NCI-H1105 treated with DMSO at 0.1 percent for 48 hours (cell line): ENCODE measurements at regions not wholly inside any gene's neighbourhood (a gene's known extent, or its start where the extent isn't known, plus 50 kb on each side); places are given as distances from the start of the nearest gene placed in this dataset.

Experiments used
- DNase-seq: peaks from one replicate; lab custom pipeline; 2025; lab: John Stamatoyannopoulos, UW

- DNase-seq: no peak
These were observed 239.9 kb downstream of the ZEB2 start for GRCh38 chr2:144280009-144280408.

DNA sequence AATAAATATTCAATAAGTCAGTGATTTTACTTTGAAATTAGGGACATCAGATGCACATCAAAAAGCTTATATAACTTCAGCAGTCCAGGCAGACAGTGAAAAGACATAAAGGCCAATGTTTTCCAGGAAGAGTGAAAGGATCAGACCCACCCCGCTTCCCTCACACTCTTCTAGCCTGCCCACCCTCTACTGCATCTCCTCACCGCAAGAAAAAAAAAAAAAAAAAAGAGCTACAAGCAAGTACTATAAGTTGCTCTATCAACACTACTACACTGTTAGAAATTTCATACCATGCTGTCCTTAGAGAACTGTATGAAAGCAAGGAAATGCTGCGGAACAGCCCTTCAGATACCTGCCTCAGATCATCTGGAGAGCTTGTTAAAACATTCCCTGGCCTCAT is 240.8 kb downstream of the ZEB2 start:
- DNase-seq: no peak

DNA sequence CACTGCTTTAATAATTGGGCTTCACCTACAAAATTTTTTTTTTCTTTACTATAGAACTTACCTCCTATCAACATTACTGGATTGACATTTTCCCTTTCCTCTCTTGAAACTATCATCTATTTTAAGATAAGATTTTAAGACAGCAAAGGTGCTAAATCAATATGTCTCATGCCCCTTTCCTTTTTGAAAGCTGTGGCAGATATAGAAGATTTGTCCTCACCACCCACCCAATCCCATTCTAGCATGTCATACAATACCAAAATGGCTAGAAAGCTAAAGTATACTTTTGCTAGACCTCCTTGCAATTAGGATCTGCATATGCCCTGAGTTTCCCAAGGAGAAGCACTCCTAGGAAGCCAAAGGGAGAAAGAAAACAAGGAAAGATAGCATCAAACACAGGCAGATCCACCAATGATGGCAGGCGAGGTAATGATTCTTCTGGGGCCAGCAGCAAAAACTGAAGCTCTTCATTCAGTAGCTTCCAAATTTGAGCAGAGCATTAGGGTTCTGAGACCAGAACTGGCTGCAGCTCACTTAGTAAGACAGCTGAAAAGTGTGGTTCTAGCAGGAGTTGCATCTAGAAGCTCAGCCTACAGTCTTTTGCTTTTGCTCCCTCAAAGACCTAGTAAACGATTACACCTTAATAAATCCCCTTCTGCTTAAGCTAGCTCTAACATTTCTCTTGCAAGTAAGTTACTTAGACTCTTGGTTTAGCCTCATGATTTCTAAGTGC is 242.1 kb downstream of the ZEB2 start:
- no peak for DNase-seq

DNA sequence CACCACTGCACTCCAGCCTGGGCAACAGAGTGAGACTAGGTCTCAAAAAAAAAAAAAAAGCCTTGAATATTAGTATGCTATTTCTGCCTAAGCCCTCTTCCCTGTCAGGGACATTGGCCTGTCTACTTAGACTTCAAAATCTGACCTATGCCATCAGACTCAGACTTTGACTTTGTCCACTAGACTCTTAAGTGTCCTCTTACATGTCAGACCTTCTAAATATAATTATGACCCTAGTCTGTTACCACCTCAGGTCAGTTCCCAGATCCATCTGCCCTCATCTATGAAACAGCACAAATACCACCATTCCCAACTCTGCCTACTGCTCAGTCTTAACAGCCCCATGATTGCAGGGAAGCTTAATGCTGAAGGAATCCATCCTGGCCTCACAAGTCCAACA is 244.6 kb downstream of the ZEB2 start:
- no peak for DNase-seq

- no peak for DNase-seq
These were observed 245.8 kb downstream of the ZEB2 start for GRCh38 chr2:144274131-144274530.

DNA sequence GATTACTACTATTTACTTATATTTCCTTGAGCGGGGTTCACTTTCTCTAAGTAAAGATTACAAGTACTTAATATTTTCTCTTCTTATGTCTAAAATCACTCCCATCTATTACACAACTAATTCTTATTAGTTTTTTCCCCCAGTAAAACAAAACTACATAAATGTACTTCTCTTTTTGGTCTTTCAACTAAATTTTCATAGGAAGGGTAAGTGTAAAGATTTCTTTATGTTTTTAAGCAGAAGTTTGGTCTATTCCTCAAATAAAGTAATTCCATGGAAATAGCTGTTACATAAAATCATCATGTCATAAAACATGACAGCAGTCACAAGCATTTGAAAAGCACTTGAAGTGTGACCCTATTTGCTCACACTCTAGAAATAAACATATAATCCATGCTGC is 249.0 kb downstream of the ZEB2 start:
- no peak for DNase-seq

DNA sequence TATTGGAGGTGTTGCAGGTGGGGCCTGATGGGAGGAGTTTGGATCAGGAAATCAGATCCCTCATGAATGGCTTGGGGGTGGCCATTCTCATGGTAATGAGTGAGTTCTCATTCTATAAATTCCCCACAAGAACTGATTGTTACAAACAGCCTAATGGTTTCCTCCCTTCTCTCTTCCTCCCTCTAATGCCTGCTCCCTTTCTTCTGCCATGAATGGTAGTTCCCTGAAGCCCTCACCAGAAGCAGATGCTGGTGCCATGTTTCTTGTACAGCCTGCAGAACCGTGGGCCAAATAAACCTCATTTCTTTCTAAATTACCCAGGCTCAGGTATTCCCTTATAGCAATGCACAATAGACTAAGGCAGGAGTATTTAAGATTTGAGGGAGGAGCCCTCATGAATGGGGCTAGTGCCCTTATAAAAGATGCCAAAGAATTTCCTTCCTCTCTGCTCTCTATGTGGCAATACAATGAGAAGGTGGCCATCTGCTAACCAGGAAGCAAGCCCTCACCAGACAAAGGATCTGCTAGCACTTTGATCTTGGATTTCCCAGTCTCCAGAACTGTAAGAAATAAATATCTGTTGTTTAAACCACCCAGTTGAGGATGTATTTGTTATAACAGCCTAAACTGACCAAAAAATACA is 251.8 kb downstream of the ZEB2 start:
- DNase-seq: no peak

DNA sequence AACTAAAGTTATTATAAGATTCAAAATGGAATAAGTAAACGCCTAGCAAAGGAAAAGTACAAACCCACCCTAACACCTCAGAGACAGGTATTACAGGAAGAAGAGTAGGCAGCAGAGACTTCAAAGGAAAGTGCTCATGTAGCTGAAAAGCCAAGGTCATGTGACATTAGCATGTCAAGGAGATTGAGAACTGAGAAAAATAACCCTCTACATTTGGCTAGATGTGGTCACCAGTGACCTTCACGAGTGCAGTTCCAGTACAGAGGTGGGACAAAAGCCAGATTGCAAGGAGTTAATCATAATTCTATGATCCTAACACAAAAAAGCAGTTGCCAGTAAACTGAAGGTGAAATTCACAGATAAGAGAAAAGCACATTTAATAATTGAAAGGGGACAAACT is 252.7 kb downstream of the ZEB2 start:
- DNase-seq: no peak

DNA sequence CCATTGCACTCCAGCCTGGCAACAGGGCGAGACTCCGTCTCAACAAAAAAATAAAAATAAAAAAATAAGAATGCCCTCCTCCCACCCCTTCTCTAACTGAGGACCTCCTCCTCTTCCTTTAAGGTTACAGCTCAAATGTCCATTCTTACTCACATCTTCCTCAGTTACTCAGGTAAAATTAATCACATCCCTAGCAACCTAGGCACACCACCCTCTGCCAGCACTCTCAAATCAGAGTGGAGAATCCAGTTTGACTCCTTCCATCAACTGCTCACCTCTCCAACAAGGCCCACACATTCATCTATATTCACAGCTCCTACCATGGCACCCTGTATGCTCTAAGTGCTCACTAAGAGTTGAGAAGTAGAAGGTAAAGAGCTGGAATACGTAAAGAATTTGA is 254.3 kb downstream of the ZEB2 start:
- DNase-seq: no peak

GRCh38 chr2:144261966-144262365 is 258.0 kb downstream of the ZEB2 start:
- no peak for DNase-seq

- DNase-seq: no peak
These were observed 258.6 kb downstream of the ZEB2 start for GRCh38 chr2:144261336-144261735.

GRCh38 chr2:144259332-144259731 is 260.6 kb downstream of the ZEB2 start:
- DNase-seq: no peak

DNA sequence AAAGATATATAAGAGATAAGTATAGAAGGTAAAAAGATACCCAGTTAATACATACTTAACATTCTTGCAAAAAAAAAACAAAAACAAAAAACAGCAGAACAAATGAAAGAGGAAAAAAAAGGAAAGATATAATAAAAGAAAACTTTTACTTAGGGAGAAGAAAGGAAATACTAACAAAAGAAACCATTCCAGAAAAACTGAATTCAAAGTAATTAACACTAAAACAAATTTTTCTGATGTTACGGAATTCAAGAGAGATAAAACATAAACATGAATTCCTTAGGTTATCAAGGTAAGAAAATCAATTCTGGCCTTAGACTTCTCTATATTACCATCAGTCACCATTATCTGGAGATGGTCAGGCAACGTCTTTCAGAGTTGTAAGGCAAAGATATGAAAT is 261.8 kb downstream of the ZEB2 start:
- no peak for DNase-seq

- no peak for DNase-seq
These were observed 262.8 kb downstream of the ZEB2 start for GRCh38 chr2:144256996-144257707.

DNA sequence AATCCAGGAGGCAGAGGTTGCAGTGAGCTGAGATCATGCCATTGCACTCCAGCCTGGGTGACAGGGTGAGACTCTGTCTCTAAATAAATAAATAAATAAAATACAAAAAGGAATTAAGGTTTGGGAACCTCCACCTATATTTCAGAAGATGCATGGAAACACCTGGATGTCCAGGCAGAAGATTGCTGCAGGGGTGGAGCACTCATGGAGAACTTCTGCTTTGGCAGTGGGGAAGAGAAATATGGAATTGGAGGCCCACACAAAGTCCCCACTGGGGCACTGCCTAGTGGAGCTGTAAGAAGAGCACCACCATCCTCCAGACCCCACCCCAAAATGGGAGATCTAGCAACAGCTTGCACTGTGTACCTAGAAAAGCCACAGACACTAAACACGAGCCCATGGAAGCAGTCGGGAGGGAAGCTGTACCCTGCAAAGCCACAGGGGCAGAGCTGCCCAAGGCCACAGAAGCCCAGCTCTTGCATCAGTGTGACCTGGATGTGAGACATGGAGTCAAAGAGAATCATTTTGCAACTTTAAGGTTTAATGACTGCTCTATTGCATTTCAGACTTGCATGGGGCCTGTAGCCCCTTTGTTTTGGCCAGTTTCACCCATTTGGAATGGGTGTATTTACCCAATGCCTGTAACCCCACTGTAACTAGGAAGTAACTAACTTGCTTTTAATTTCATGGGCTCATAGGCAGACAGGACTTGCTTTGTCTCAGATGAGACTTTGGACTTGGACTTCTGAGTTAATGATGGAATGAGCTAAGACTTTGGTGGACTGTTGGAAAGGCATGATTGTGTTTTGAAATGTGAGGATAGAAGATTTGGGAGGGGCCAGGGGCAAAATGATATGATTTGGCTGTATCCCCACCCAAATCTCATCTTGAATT is 265.3 kb downstream of the ZEB2 start:
- DNase-seq: no peak

DNA sequence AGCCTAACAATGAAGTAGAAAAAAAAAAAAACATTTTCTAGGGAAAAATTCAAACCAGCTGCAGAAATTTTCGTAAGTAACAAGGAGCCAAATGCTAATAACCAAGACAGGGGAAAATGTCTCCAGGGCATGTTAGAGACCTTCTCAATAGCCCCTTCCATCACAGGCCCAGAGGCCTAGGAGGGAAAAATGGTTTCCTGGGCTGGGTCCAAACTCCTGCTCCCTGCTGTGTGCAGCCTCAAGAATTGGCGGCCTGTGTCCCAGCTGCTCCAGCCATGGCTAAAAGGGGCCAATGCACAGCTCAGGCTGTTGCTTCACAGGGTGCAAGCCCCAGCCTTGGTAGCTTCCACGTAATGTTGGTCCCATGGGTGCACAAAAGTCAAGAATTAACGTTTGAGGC is 266.2 kb downstream of the ZEB2 start:
- DNase-seq: no peak

GRCh38 chr2:144252694-144253093 is 267.2 kb downstream of the ZEB2 start:
- DNase-seq: no peak

- no peak for DNase-seq
These were observed 270.8 kb downstream of the ZEB2 start for GRCh38 chr2:144249035-144249637.

DNA sequence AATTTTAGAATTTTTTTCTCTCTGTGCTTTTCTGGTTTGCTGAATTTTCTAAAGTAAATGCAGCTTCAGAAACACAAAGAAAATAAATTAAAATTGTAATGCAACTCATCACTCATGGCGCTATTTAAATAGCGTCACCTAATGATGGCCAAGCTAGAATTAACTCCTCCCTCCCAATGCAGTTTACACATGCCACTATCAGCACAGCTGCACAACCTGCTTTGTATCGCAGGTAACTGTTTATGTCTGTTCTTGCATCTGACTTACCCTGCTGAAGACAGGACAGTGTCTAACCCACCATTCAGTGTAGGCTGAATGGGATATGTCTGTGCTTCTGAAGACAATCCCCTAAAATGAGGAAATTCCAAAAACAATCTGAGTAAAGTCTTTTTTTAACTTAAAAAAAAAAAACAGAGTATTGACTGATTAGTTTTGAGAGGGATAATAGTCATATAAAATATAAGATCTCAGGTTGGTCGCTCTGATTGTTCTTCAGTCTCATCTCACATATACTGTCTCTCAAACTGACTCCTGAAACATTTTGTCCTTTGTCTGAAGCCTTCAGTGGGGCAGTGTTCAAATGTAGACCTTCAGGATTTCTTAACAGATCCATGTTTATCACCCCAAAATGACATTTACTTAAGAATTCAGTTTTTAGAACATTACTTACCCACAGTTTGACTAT is 271.4 kb downstream of the ZEB2 start:
- no peak for DNase-seq

DNA sequence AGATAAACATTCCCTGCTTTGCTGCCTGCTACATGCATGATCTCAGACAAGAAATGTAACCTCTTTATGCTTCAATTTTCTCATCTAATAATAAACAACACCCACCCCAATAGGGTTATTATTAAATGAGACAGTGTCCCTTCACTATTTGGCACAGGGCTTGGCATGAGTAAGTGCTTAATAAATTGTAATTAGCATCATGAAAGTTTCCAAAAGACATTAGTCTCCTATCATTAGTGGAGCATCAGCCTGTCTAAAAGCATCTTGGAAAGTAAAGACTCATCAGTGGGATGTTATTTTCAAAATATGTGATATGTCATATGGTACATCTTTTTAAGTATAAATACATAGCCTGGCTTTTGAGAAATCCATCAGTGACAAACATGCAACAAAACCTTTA is 275.0 kb downstream of the ZEB2 start:
- no peak for DNase-seq

- no peak for DNase-seq
These were observed 277.6 kb downstream of the ZEB2 start for GRCh38 chr2:144242311-144242710.
